ENCODE measurements at regions not wholly inside any gene's neighbourhood (a gene's known extent, or its start where the extent isn't known, plus 50 kb on each side); places are given as distances from the start of the nearest gene placed in this dataset.

DNA sequence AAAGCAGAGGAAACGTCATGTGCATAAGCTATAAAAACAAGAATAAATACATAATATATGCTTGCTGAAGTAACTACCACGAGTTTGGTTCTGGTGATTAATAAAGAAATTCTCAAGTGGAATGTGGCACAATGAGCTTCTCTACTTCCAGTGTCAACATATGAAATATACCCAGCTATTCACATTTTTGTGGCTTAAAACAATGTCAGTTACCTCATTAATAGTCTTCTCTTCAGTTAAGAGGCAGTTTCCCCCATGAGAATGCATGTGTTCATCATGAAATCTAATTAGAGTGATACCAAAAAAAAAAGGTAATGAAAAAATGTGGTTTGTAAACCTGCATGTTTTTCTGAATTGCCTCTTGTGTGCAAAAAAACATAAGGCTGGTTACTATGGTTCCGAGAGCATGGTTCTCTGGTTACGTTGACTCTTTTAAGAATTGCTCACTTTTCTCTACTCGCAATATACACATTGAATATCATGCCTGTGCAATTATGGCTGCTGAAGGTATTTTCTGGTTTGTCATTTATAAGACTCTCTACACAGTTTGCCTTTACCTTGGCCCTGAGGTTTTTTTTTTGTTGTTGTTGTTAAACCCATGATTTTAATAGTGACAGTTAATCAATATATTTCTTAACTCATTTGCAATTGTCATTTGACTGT lies 108.2 kb downstream of the PCDH7 start:
- TF ChIP-seq CTCF (IDR thresholded peaks at IDR 0.05) (no peak), EZH2phosphoT487 (IDR thresholded peaks at IDR 0.05) (no peak)

Measured in neural progenitor cell (in vitro differentiated cells).